ENCODE measurements at regions not wholly inside any gene's neighbourhood (a gene's known extent, or its start where the extent isn't known, plus 50 kb on each side); places are given as distances from the start of the nearest gene placed in this dataset.

GRCh38 chr4:181951265-181951664 lies 291.9 kb upstream of the TENM3 start:
- H3K79me2 ChIP-seq (ENCODE audit: insufficient read depth, low read length), result no peaks in the 10 kb centered on the region
- in situ Hi-C loops (cut with HindIII; ENCODE audit: extremely low pct_ligation_motif_present, low pct_unique_long_range_greater_than_20kb) (no loop called here), intact Hi-C loops (cut with micrococcal nuclease; ENCODE audit: unreplicated experiment) (no loop called here)
- BruUV-seq (replicated peaks), result no TSS peak
- TF ChIP-seq BORCS8-MEF2B (CRISPR knock-in tag; IDR thresholded peaks at IDR 0.05) (no peak), TGIF2 (CRISPR knock-in tag; IDR thresholded peaks at IDR 0.05) (no peak), ZNF253 (CRISPR knock-in tag; IDR thresholded peaks at IDR 0.05; ENCODE audit: borderline replicate concordance) (no peak), ZNF780A (CRISPR knock-in tag; IDR thresholded peaks at IDR 0.05) (no peak), MTF2 (CRISPR knock-in tag; IDR thresholded peaks at IDR 0.05; ENCODE audit: borderline replicate concordance) (no peak), CENPT (CRISPR knock-in tag; IDR thresholded peaks at IDR 0.05; ENCODE audit: low read depth) (no peak), NFYB (CRISPR knock-in tag; IDR thresholded peaks at IDR 0.05) (no peak), KDM4B (CRISPR knock-in tag; IDR thresholded peaks at IDR 0.05) (no peak), ZNF703 (CRISPR knock-in tag; IDR thresholded peaks at IDR 0.05; ENCODE audit: borderline replicate concordance) (no peak), ZNF749 (CRISPR knock-in tag; IDR thresholded peaks at IDR 0.05; ENCODE audit: borderline replicate concordance) (no peak), ZNF383 (CRISPR knock-in tag; IDR thresholded peaks at IDR 0.05; ENCODE audit: borderline replicate concordance) (no peak)
- TF ChIP-seq, protein P1, sequence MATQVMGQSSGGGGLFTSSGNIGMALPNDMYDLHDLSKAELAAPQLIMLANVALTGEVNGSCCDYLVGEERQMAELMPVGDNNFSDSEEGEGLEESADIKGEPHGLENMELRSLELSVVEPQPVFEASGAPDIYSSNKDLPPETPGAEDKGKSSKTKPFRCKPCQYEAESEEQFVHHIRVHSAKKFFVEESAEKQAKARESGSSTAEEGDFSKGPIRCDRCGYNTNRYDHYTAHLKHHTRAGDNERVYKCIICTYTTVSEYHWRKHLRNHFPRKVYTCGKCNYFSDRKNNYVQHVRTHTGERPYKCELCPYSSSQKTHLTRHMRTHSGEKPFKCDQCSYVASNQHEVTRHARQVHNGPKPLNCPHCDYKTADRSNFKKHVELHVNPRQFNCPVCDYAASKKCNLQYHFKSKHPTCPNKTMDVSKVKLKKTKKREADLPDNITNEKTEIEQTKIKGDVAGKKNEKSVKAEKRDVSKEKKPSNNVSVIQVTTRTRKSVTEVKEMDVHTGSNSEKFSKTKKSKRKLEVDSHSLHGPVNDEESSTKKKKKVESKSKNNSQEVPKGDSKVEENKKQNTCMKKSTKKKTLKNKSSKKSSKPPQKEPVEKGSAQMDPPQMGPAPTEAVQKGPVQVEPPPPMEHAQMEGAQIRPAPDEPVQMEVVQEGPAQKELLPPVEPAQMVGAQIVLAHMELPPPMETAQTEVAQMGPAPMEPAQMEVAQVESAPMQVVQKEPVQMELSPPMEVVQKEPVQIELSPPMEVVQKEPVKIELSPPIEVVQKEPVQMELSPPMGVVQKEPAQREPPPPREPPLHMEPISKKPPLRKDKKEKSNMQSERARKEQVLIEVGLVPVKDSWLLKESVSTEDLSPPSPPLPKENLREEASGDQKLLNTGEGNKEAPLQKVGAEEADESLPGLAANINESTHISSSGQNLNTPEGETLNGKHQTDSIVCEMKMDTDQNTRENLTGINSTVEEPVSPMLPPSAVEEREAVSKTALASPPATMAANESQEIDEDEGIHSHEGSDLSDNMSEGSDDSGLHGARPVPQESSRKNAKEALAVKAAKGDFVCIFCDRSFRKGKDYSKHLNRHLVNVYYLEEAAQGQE (IDR thresholded peaks at IDR 0.05; ENCODE audit: borderline replicate concordance in 1 of 2, low read depth in 1 of 2, low read length in 2 of 2), result no peak
- TF ChIP-seq, protein P2, sequence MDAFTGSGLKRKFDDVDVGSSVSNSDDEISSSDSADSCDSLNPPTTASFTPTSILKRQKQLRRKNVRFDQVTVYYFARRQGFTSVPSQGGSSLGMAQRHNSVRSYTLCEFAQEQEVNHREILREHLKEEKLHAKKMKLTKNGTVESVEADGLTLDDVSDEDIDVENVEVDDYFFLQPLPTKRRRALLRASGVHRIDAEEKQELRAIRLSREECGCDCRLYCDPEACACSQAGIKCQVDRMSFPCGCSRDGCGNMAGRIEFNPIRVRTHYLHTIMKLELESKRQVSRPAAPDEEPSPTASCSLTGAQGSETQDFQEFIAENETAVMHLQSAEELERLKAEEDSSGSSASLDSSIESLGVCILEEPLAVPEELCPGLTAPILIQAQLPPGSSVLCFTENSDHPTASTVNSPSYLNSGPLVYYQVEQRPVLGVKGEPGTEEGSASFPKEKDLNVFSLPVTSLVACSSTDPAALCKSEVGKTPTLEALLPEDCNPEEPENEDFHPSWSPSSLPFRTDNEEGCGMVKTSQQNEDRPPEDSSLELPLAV (CRISPR knock-in tag; conservative IDR thresholded peaks at IDR 0.05; ENCODE audit: low read depth), result no peak
- no peaks in the 10 kb centered on the region for H3K9me3 ChIP-seq (ENCODE audit: low read length)
- H3K36me3 ChIP-seq (replicated peaks in 1 of 2; ENCODE audit: control insufficient read depth in 1 of 2, insufficient read depth in 2 of 2, low read length in 2 of 2), result no peaks in the 10 kb centered on the region
- no peaks in the 10 kb centered on the region for H4K20me1 ChIP-seq (ENCODE audit: insufficient read depth, low read length)
- no peak for ATAC-seq
- H3K9ac ChIP-seq (ENCODE audit: insufficient read depth, low read depth, low read length), result no peak overlapping the region
- H3K4me2 ChIP-seq (ENCODE audit: low read depth, low read length), result no peak overlapping the region
- no peaks in the 10 kb centered on the region for H3K27me3 ChIP-seq (ENCODE audit: control insufficient read depth in 1 of 2, insufficient read depth in 2 of 2, low read length in 2 of 2)
- no peaks in the 10 kb centered on the region for H3K4me1 ChIP-seq (ENCODE audit: insufficient read depth, low read length)
- ChIA-PET CTCF (ENCODE audit: low intra/inter-chr PET ratio, low total read pairs) (no interaction called here), POLR2A (no interaction called here)
- 2% methylated on average over 3 of the region's 3 CpGs for WGBS (ENCODE audit: low lambda C conversion rate)
- DNase-seq (ENCODE audit: low spot score), result no peak
- FAIRE-seq, result no peak
- H2AFZ ChIP-seq (ENCODE audit: low read length), result no peak overlapping the region
- H3K27ac ChIP-seq (ENCODE audit: extremely low read length, insufficient read depth, low read length), result no peak overlapping the region
- no peak overlapping the region for H3K4me3 ChIP-seq (replicated peaks in 1 of 3; ENCODE audit: insufficient read depth in 1 of 3, low read depth in 2 of 3, low read length in 3 of 3)

Measured in HepG2 (cell line).